OCI-LY7 (cell line): ENCODE measurements at regions not wholly inside any gene's neighbourhood (a gene's known extent, or its start where the extent isn't known, plus 50 kb on each side); places are given as distances from the start of the nearest gene placed in this dataset.

Source experiments
- BruUV-seq: library from RNA; stranded (reverse); fragments of 400-500 nt; replicated peaks from 2 replicates; lab custom pipeline; 2021; lab: Mats Ljungman, UMichigan
- CTCF ChIA-PET: fragments of 300-600 bp; sonication (Branson Sonifier 250); formaldehyde crosslinking; loops from one replicate; lab custom pipeline; 2022; ENCODE audit warnings: antibody characterized with exemption; ENCODE audit not compliant: unreplicated experiment; lab: Charles Lee
- POLR2A ChIA-PET: fragments of 300-600 bp; sonication (Branson Sonifier 250); formaldehyde crosslinking; loops from one replicate; lab custom pipeline; 2022; ENCODE audit warnings: antibody characterized with exemption; lab: Charles Lee
- DNase-seq: peaks from one replicate; pipeline ENCODE4 v3.0.0-alpha.2; 2015; ENCODE audit warnings: low spot score
- H2AFZ ChIP-seq: fragments of 200-600 bp; sonication (generic), shearing (Covaris generic); 2 replicates; pipeline ENCODE4 v1.6.1; 2014; ENCODE audit warnings: mild to moderate bottlenecking, antibody characterized with exemption, low read length, moderate library complexity
- H3K27ac ChIP-seq: fragments of 200-600 bp; sonication (generic); 2 replicates; pipeline ENCODE4 v1.5.1; 2014; ENCODE audit warnings: mixed run types, low read depth, mild to moderate bottlenecking, moderate library complexity, low read length, inconsistent platforms; ENCODE audit not compliant: poor library complexity, severe bottlenecking
- H3K36me3 ChIP-seq: fragments of 200-600 bp; sonication (generic); 2 replicates; pipeline ENCODE4 v1.6.1; 2014; ENCODE audit warnings: mild to moderate bottlenecking, antibody characterized with exemption, low read length, moderate library complexity, mixed read lengths; ENCODE audit not compliant: insufficient read depth
- H3K4me1 ChIP-seq: fragments of 200-600 bp; sonication (generic); 2 replicates; pipeline ENCODE4 v1.5.1; 2014; ENCODE audit warnings: mild to moderate bottlenecking, low read length; ENCODE audit not compliant: insufficient read depth, poor library complexity, severe bottlenecking
- H3K4me2 ChIP-seq: fragments of 200-600 bp; sonication (generic); 2 replicates; pipeline ENCODE4 v1.6.1; 2014; ENCODE audit warnings: mild to moderate bottlenecking, low read length
- H3K4me3 ChIP-seq: fragments of 200-600 bp; sonication (generic); 2 replicates; pipeline ENCODE4 v1.5.1; 2014; ENCODE audit warnings: mild to moderate bottlenecking, low read depth, low read length; ENCODE audit not compliant: poor library complexity, severe bottlenecking
- H3K79me2 ChIP-seq: fragments of 200-600 bp; sonication (generic); 2 replicates; pipeline ENCODE4 v1.6.1; 2016; ENCODE audit warnings: low read depth, mild to moderate bottlenecking, low read length, moderate library complexity, mixed read lengths; ENCODE audit not compliant: insufficient read depth
- H3K9me2 ChIP-seq: fragments of 200-600 bp; sonication (generic); 2 replicates; pipeline ENCODE4 v1.6.1; 2016; ENCODE audit warnings: mild to moderate bottlenecking, low read length, mixed read lengths; ENCODE audit not compliant: insufficient read depth
- H3K9me3 ChIP-seq: fragments of 200-600 bp; sonication (generic); 2 replicates; pipeline ENCODE4 v1.6.1; 2014; ENCODE audit warnings: mild to moderate bottlenecking, mixed run types, low read length, mixed read lengths
- H4K20me1 ChIP-seq: fragments of 200-600 bp; sonication (generic); 2 replicates; pipeline ENCODE4 v1.6.1; 2014; ENCODE audit warnings: mild to moderate bottlenecking, antibody characterized with exemption, low read length, moderate library complexity, mixed read lengths; ENCODE audit not compliant: insufficient read depth
- CTCF ChIP-seq: fragments of 200-600 bp; sonication (generic); conservative IDR thresholded peaks from 2 replicates; pipeline ENCODE4 v1.5.1; 2014; ENCODE audit warnings: mild to moderate bottlenecking, antibody characterized with exemption, low read length, moderate library complexity, mixed read lengths
- EZH2phosphoT487 ChIP-seq: fragments of 200-600 bp; sonication (generic); IDR thresholded peaks from 2 replicates; pipeline ENCODE4 v1.6.1; 2018; ENCODE audit warnings: low read depth, borderline replicate concordance, mild to moderate bottlenecking, mixed run types, antibody characterized with exemption, low read length, moderate library complexity, mixed read lengths
- intact Hi-C: fragments of 100-400 bp; cut with micrococcal nuclease; formaldehyde crosslinking; loops from one replicate; pipeline ENCODE4 v1.10.0; 2022; ENCODE audit not compliant: unreplicated experiment

GRCh38 chr9:14428781-14429230 is 114.9 kb upstream of the NFIB start:
- no peaks in the 10 kb centered on the region for H3K4me1 ChIP-seq
- peak overlapping the region; percentile 53; the same call in 1 of the 2 replicates for H2AFZ ChIP-seq
- peak; percentile 70 for DNase-seq
- H4K20me1 ChIP-seq = no peaks in the 10 kb centered on the region
- no peaks in the 10 kb centered on the region for H3K36me3 ChIP-seq
- H3K9me3 ChIP-seq = no peaks in the 10 kb centered on the region
- H3K4me2 ChIP-seq = no peak overlapping the region
- H3K27ac ChIP-seq = no peak overlapping the region
- H3K4me3 ChIP-seq = no peak overlapping the region
- POLR2A ChIA-PET = no interaction called here
- BruUV-seq = no TSS peak
- peak; percentile 93 for TF ChIP-seq CTCF
- TF ChIP-seq EZH2phosphoT487 = no peak
- intact Hi-C loops = loop anchor here (2.0 to 10.0 kb wide), 2 partner anchors 814 to 1000 kb away; no protein-coding TSS in a partner anchor
- CTCF ChIA-PET = interaction anchor here (0.6 kb wide), 1 partner anchor 783 kb away, joined by 3 read pairs; no protein-coding TSS in a partner anchor
- H3K79me2 ChIP-seq = no peaks in the 10 kb centered on the region
- no peaks in the 10 kb centered on the region for H3K9me2 ChIP-seq

GRCh38 chr9:14427419-14427818 is 113.5 kb upstream of the NFIB start:
- ChIA-PET POLR2A (interaction anchor here (0.8 to 1.9 kb wide), 4 partner anchors 8 to 431 kb away, joined by 3 to 5 read pairs (median 4); no protein-coding TSS in a partner anchor), CTCF (no interaction called here)
- Histone ChIP-seq H3K4me2 (no peak overlapping the region), H3K4me3 (no peak overlapping the region), H3K9me2 (no peaks in the 10 kb centered on the region), H2AFZ (no peak overlapping the region), H3K27ac (no peak overlapping the region), H3K4me1 (no peaks in the 10 kb centered on the region), H3K79me2 (no peaks in the 10 kb centered on the region), H4K20me1 (no peaks in the 10 kb centered on the region), H3K9me3 (no peaks in the 10 kb centered on the region), H3K36me3 (no peaks in the 10 kb centered on the region)
- BruUV-seq = no TSS peak
- TF ChIP-seq CTCF (no peak), EZH2phosphoT487 (no peak)
- no peak for DNase-seq
- intact Hi-C loops = loop anchor here (10.0 kb wide), 1 partner anchor 813 kb away; no protein-coding TSS in a partner anchor

- no peaks in the 10 kb centered on the region for H4K20me1 ChIP-seq
- H3K36me3 ChIP-seq = no peaks in the 10 kb centered on the region
- ChIA-PET POLR2A (no interaction called here), CTCF (no interaction called here)
- H3K9me2 ChIP-seq = no peaks in the 10 kb centered on the region
- no peak for TF ChIP-seq CTCF
- no peak for TF ChIP-seq EZH2phosphoT487
- intact Hi-C loops = loop anchor here (10.0 kb wide), 1 partner anchor 810 kb away; no protein-coding TSS in a partner anchor
- BruUV-seq = no TSS peak
- no peaks in the 10 kb centered on the region for H3K79me2 ChIP-seq
- H3K4me1 ChIP-seq = no peaks in the 10 kb centered on the region
- H3K4me3 ChIP-seq = no peak overlapping the region
- H3K4me2 ChIP-seq = no peak overlapping the region
- H3K27ac ChIP-seq = no peak overlapping the region
- no peak overlapping the region for H2AFZ ChIP-seq
- H3K9me3 ChIP-seq = no peaks in the 10 kb centered on the region
- no peak for DNase-seq
Observed at GRCh38 chr9:14424983-14425382, 111.0 kb upstream of the NFIB start.
